Activated naive CD4-positive, alpha-beta T cell treated with anti-CD3 and anti-CD28 coated beads, Interleukin-2, amount 50 U/mL, for 72 hours (primary cell): ENCODE measurements at regions not wholly inside any gene's neighbourhood (a gene's known extent, or its start where the extent isn't known, plus 50 kb on each side); places are given as distances from the start of the nearest gene placed in this dataset.
A peak's percentile ranks its signal among the peaks of the same experiment; 100 is the strongest.
"Not testable (repeated sequence)": the region's sequence is repeated elsewhere in the genome, so short reads cannot be mapped to it uniquely, and the experiment has no call there.

Experiments
- ATAC-seq, 2 donors: fragments of 150-1000 bp; cut with Tn5 transposase; 2 replicates each; pipeline ENCODE4 v1.10.0; 2021; ENCODE audit warnings: mild to moderate bottlenecking in 2 of 2, moderate library complexity in 2 of 2
- DNase-seq, 2 donors: peaks; one replicate each; pipeline ENCODE4 v3.0.0; 2021 to 2022; ENCODE audit warnings: low spot score in 2 of 2
- H3K27ac Mint-ChIP-seq, 2 donors: one replicate each; pipeline ENCODE4 v1.8.0; 2022; ENCODE audit warnings: mild to moderate bottlenecking in 2 of 2, mixed read lengths in 2 of 2
- H3K36me3 Mint-ChIP-seq, 2 donors: one replicate each; pipeline ENCODE4 v1.8.0; 2022; ENCODE audit warnings: mixed read lengths in 2 of 2
- H3K9me3 Mint-ChIP-seq, 2 donors: one replicate each; pipeline ENCODE4 v1.8.0; 2022; ENCODE audit warnings: mixed read lengths in 2 of 2

GRCh38 chr4:123653236-123653635 is 256.6 kb downstream of the SPRY1 start:
- peaks cover 7 to 10% of the 10 kb centered on the region in 2 donors for H3K9me3 Mint-ChIP-seq
- ATAC-seq, result no peak
- H3K27ac Mint-ChIP-seq, result no peak overlapping the region
- peaks cover 8% of the 10 kb centered on the region in 2 donors for H3K36me3 Mint-ChIP-seq
- no peak for DNase-seq

GRCh38 chr4:123656746-123657294 is 260.2 kb downstream of the SPRY1 start:
- H3K36me3 Mint-ChIP-seq, H3K27ac Mint-ChIP-seq, DNase-seq, ATAC-seq, H3K9me3 Mint-ChIP-seq: not testable (repeated sequence)

- not testable (repeated sequence) for H3K9me3 Mint-ChIP-seq, H3K27ac Mint-ChIP-seq, H3K36me3 Mint-ChIP-seq, DNase-seq
- peak in 1 of 2 donors; percentile 77 for ATAC-seq
Measured at GRCh38 chr4:123657606-123658005, 261.0 kb downstream of the SPRY1 start.

GRCh38 chr4:123659262-123659661 is 262.7 kb downstream of the SPRY1 start:
- H3K36me3 Mint-ChIP-seq, result peaks cover 8% of the 10 kb centered on the region in 2 donors
- peaks cover 7 to 10% of the 10 kb centered on the region in 2 donors for H3K9me3 Mint-ChIP-seq
- H3K27ac Mint-ChIP-seq, result no peak overlapping the region
- no peak for DNase-seq
- ATAC-seq, result no peak

- DNase-seq (no peak), ATAC-seq (no peak)
- no peak overlapping the region for H3K27ac Mint-ChIP-seq
- H3K9me3 Mint-ChIP-seq, result peaks cover 7 to 10% of the 10 kb centered on the region in 2 donors
- peaks cover 8% of the 10 kb centered on the region in 2 donors for H3K36me3 Mint-ChIP-seq
Measured at GRCh38 chr4:123659730-123660129, 263.1 kb downstream of the SPRY1 start.

- DNase-seq, result no peak
- Mint-ChIP-seq H3K9me3 (peaks cover 7 to 10% of the 10 kb centered on the region in 2 donors), H3K27ac (no peak overlapping the region), H3K36me3 (peaks cover 8% of the 10 kb centered on the region in 2 donors)
- no peak for ATAC-seq
Measured at GRCh38 chr4:123661080-123661737, 264.6 kb downstream of the SPRY1 start.

- peaks cover 0 to under 1% of the 10 kb centered on the region in 2 donors for H3K9me3 Mint-ChIP-seq
- DNase-seq (no peak), ATAC-seq (no peak)
- no peak overlapping the region for H3K27ac Mint-ChIP-seq
- peaks cover 0 to under 1% of the 10 kb centered on the region in 2 donors for H3K36me3 Mint-ChIP-seq
Measured at GRCh38 chr4:123662827-123663226, 266.2 kb downstream of the SPRY1 start.

- no peak for ATAC-seq
- H3K27ac Mint-ChIP-seq, result no peak overlapping the region
- peaks cover 0 to 10% of the 10 kb centered on the region in 2 donors for H3K36me3 Mint-ChIP-seq
Measured at GRCh38 chr4:123666486-123666885, 269.9 kb downstream of the SPRY1 start.

GRCh38 chr4:123667496-123667895 is 270.9 kb downstream of the SPRY1 start:
- DNase-seq, result no peak
- H3K27ac Mint-ChIP-seq, result no peak overlapping the region
- H3K36me3 Mint-ChIP-seq, result peaks cover 0 to 11% of the 10 kb centered on the region in 2 donors
- ATAC-seq, result no peak
- peaks cover 0 to 7% of the 10 kb centered on the region in 2 donors for H3K9me3 Mint-ChIP-seq

More at GRCh38 chr4:123666486-123666885, 269.9 kb downstream of the SPRY1 start:
- no peak for DNase-seq
- H3K9me3 Mint-ChIP-seq, result peaks cover 0 to 5% of the 10 kb centered on the region in 2 donors

- peaks cover 0 to 7% of the 10 kb centered on the region in 2 donors for H3K9me3 Mint-ChIP-seq
- peaks cover 2 to 12% of the 10 kb centered on the region in 2 donors for H3K36me3 Mint-ChIP-seq
- ATAC-seq (no peak), DNase-seq (no peak)
- H3K27ac Mint-ChIP-seq, result no peak overlapping the region
Measured at GRCh38 chr4:123667991-123668390, 271.4 kb downstream of the SPRY1 start.

GRCh38 chr4:123671636-123672404 is 275.2 kb downstream of the SPRY1 start:
- Mint-ChIP-seq H3K36me3 (peaks cover 7 to 17% of the 10 kb centered on the region in 2 donors), H3K9me3 (peaks cover 4 to 16% of the 10 kb centered on the region in 2 donors), H3K27ac (no peak overlapping the region)
- ATAC-seq, result peak; percentile 85 to 92
- DNase-seq, result peak in 1 of 2 donors; percentile 13

GRCh38 chr4:123672987-123673386 is 276.4 kb downstream of the SPRY1 start:
- H3K9me3 Mint-ChIP-seq, result peaks cover 4 to 16% of the 10 kb centered on the region in 2 donors
- no peak for DNase-seq
- H3K27ac Mint-ChIP-seq, result no peak overlapping the region
- ATAC-seq, result peak in 1 of 2 donors; percentile 62
- peaks cover 7 to 17% of the 10 kb centered on the region in 2 donors for H3K36me3 Mint-ChIP-seq

- peaks cover 7 to 11% of the 10 kb centered on the region in 2 donors for H3K36me3 Mint-ChIP-seq
- ATAC-seq (peak in 1 of 2 donors; percentile 59), DNase-seq (no peak)
- H3K27ac Mint-ChIP-seq, result no peak overlapping the region
- H3K9me3 Mint-ChIP-seq, result peaks cover 4 to 16% of the 10 kb centered on the region in 2 donors
Measured at GRCh38 chr4:123673971-123674370, 277.4 kb downstream of the SPRY1 start.

GRCh38 chr4:123674762-123675465 is 278.3 kb downstream of the SPRY1 start:
- peaks cover 7 to 11% of the 10 kb centered on the region in 2 donors for H3K36me3 Mint-ChIP-seq
- DNase-seq (no peak), ATAC-seq (no peak)
- peaks cover 4 to 16% of the 10 kb centered on the region in 2 donors for H3K9me3 Mint-ChIP-seq
- H3K27ac Mint-ChIP-seq, result no peak overlapping the region

- DNase-seq (no peak), ATAC-seq (no peak)
- Mint-ChIP-seq H3K9me3 (peaks cover 4 to 16% of the 10 kb centered on the region in 2 donors), H3K36me3 (peaks cover 7 to 11% of the 10 kb centered on the region in 2 donors), H3K27ac (no peak overlapping the region)
Measured at GRCh38 chr4:123675567-123675966, 279.0 kb downstream of the SPRY1 start.

- Mint-ChIP-seq H3K27ac (no peak overlapping the region), H3K9me3 (peaks cover 4 to 13% of the 10 kb centered on the region in 2 donors), H3K36me3 (peaks cover 7 to 9% of the 10 kb centered on the region in 2 donors)
- DNase-seq (no peak), ATAC-seq (peak in 1 of 2 donors; percentile 59)
Measured at GRCh38 chr4:123676071-123676889, 279.7 kb downstream of the SPRY1 start.
